ENCODE measurements at regions not wholly inside any gene's neighbourhood (a gene's known extent, or its start where the extent isn't known, plus 50 kb on each side); places are given as distances from the start of the nearest gene placed in this dataset.
"Not testable (repeated sequence)": the region's sequence is repeated elsewhere in the genome, so short reads cannot be mapped to it uniquely, and the experiment has no call there.

- TF ChIP-seq POLR2A (IDR thresholded peaks at IDR 0.05; ENCODE audit: low read length) = no peak
- no peak for TF ChIP-seq GATA1 (IDR thresholded peaks at IDR 0.05; ENCODE audit: low read depth, low read length)
- DNase-seq = peak in 1 of 2 experiments; percentile 51
Measured at GRCh38 chr7:65503434-65504152, 129.9 kb downstream of the ZNF92 start.

DNA sequence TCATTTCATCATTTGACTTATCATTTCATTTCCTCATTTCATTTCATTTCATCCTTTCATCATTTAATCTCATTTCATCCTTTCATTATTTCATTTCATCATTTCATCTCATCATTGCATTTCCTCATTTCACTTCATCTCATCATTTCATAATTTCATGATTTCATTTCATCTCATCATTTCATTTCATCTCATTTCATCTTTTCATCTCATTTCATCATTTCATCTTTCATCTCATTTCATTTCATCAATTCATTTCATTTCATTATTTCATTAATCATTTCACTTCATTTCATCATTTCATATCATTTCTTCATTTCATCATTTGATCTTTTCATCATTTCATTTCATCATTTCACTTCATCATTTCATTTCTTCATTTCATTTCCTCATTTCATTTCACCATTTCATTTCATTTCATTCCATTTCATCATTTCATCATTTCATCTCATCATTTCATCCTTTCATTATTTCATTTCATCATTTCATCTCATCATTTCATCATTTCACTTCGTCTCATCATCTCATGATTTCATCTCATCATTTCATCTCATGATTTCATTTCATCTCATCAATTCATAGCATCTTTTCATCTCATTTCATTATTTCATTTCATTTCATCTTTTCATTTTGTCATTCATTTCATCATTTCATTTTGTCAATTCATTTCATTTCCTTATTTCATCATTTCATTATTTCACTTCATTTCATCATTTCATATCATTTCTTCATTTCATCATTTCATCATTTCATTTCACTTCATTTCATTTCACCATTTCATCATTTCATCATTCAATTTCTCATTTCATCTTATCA is 131.1 kb downstream of the ZNF92 start:
- DNase-seq = peak in 1 of 2 experiments; percentile 42

DNA sequence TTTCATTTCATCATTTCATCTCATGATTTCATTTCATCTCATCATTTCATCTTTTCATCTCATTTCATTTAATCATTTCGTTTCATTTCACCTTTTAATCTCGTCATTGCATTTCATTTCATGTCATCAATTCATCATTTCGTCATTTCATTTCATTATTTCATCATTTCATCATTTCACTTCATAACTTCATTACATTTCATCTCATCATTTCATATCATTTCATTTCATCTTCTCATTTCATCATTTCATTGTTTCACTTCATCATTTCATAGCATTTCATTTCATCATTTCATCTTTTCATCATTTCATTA is 131.6 kb downstream of the ZNF92 start:
- DNase-seq = peak in 1 of 2 experiments; percentile 40

GRCh38 chr7:65508581-65509367 is 135.1 kb downstream of the ZNF92 start:
- not testable (repeated sequence) for DNase-seq

DNA sequence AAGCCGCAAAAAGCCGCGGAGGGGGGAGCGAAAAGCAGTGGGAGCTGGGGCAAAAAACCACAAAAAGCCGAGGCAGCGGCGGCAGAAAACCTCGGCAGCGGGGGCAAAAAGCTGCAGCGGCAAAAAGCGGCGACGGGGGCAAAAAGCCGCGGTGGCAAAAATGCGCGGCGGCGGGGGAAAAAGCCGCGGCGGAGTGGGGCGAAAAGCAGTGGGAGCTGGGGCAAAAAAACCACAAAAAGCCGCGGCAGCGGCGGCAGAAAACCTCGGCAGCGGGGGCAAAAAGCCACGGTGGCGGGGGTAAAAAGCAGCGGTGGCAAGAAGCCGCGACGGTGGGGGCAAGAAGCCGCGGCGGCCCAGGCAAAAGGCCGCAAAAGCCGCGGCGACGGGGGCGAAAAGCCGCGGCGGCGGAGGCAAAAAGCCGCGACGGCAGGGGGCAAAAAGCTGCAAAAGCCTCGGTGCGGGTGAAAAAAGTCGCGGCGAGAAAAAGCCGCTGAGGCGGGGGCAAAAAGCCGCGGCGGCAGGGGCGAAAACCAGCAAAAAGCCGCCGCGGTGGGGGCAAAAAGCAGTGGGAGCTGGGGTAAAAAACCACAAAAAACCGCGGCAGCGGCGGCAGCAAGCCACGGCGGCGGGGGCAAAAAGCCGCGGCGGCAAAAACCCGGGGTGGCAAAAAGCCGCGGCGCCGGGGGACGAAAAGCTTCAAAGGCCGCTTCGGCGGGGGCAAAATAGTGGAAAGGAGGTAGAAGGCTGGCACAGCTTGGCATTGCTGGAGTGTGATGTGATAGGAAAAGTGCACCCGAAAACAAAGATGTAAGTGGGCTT is 135.9 kb downstream of the ZNF92 start:
- TF ChIP-seq POLR2A (IDR thresholded peaks at IDR 0.05; ENCODE audit: low read length) (no peak), GATA1 (IDR thresholded peaks at IDR 0.05; ENCODE audit: low read depth, low read length) (no peak)
- DNase-seq = no peak

GRCh38 chr7:65510187-65510538 is 136.5 kb downstream of the ZNF92 start:
- not testable (repeated sequence) for DNase-seq

DNA sequence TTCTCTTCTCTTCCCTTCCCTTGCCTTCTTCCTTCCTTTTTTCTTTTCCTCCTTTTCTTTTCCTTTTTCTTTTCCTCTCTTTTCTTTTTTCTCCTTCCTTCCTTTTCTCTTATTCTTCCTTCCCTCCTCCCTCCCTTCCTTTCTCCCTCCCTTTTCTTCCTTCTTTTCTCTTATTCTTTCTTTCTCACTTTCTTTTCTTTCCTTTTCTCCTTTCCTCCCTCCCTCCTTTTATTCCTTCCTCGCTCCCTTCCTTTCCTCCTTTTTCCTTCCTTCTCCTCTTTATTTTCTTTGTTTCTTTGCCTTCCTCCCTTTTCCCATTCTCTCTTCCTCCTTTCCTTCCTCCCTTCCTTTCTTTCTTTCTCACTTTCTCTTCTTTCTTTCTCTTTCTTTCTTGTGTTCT is 146.1 kb downstream of the ZNF92 start:
- not testable (repeated sequence) for DNase-seq

DNA sequence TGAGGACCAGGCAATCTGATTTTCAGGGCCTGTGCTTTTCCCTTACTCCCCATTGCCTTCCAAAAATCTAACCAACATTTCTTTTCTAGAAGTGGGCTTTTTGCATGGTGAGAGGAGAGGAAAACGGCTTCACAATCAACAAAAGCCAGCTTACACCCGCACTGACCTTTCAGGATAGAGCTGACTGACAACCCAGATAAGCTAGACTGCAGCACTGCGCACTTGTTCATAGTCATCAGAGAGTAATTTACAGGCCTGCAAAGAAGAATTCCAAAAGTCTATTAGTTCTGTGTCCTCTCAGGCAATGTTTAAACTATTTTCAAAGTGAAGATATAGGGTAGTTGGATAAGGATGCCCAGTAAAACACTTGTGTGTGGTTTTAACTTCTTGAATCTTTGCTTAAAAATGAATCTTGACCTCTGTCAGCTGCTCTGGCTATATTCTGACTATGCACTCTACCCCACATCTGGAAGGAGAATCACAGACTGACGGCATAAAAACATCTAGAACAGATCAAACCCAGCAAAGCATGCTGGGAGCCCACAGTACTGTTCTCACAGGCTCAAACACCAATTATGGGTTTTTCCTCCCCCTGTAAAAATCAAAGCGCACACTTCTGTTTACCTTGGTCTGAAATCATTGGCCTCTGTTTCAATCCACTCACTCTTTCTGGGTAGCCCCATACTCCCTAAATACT is 172.0 kb downstream of the ZNF92 start:
- not testable (repeated sequence) for DNase-seq

- not testable (repeated sequence) for DNase-seq
Measured at GRCh38 chr7:65549589-65550443, 176.2 kb downstream of the ZNF92 start.

DNA sequence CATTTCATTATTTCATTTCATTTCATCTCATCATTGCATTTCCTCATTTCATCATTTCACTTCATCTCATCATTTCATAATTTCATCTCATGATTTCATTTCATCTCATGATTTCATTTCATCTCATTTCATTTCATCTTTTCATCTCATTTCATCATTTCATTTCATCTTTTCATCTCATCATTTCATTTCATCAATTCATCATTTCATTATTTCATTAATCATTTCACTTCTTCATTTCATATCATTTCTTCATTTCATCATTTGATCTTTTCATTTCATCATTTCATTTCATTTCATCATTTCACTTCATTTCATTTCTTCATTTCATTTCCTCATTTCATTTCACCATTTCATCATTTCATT is 176.8 kb downstream of the ZNF92 start:
- not testable (repeated sequence) for DNase-seq

- not testable (repeated sequence) for DNase-seq
Measured at GRCh38 chr7:65551042-65551441, 177.4 kb downstream of the ZNF92 start.

- not testable (repeated sequence) for DNase-seq
Measured at GRCh38 chr7:65554553-65555476, 181.2 kb downstream of the ZNF92 start.

- DNase-seq = not testable (repeated sequence)
Measured at GRCh38 chr7:65558584-65558983, 184.9 kb downstream of the ZNF92 start.

- DNase-seq = not testable (repeated sequence)
Measured at GRCh38 chr7:65561786-65562372, 188.2 kb downstream of the ZNF92 start.

DNA sequence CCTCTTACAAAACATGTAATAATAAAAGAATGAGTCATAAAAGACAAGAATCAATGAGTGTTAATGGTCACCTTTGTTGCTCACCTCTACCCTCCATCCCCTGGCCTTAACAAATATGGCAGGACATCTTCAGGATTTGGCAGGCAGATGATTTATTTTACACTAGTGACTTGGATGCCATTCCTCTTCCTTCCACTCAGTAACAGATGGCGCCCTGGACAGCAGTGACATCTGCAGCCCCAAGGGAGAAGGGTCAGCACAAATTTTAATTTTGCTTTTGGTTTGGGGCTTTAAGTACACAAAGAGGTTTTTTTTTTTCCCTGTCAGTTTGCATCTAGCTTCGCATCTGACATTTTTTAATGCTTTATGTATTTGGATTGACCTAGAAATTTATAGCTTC is 188.9 kb downstream of the ZNF92 start:
- DNase-seq = not testable (repeated sequence)

- DNase-seq = not testable (repeated sequence)
Measured at GRCh38 chr7:65563333-65563732, 189.7 kb downstream of the ZNF92 start.

- DNase-seq = not testable (repeated sequence)
Measured at GRCh38 chr7:65568226-65568625, 194.6 kb downstream of the ZNF92 start.

DNA sequence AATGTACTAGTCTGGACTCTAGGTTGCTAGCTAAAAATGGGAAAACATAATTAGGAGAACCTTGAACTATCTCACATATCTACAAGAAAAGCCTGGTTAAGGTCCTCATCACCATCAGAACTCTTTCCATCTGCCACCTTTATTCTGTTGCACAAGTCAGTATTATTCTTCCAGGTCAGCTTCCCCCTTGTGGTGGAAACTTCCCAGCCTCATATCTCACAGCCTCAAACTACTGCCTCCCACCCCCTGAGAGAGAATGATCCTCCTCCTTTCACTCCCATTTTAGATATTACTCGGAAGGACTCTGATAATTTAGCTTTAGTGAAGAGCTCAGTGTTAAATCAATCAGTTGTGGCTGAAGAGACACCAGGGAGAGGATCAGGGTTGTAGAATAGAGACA is 197.3 kb downstream of the ZNF92 start:
- DNase-seq = not testable (repeated sequence)
